ENCODE measurements at regions not wholly inside any gene's neighbourhood (a gene's known extent, or its start where the extent isn't known, plus 50 kb on each side); places are given as distances from the start of the nearest gene placed in this dataset.

DNA sequence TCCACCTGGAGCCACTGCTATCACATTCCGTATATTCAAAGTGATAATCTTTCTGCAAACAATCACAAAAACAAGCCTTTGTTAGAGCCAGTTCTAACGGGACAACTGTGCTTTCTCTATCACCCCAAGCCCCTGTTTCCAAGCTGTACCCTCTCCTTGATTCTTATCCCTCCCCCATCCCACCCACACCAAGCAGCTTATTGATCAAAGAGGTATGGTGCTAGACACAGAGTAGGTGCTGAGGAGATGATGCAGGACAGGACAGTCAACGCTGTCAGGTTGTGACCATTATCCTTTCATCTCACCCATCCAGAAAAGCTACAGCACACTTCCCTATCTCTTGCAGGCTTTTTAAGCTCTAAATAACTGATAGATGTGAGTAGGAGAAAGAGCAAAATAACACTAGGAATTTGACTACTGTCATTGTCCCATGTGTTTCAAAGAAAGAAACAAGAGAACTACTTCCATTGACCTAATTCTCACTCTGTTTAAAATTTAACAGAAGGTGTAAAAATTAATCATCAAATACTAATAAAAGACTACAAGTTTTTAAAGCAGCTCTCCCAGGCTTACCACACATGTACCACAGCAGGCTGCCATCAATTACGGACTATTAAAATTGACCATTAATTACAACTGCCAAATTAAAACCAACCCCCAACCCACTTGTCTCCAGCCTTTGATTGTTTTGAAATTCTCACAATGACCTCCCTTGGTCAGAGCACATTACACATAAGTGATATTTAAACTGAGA is 94.3 kb downstream of the ELAPOR2 start:
- Mint-ChIP-seq H3K4me1 (no peaks in the 10 kb centered on the region), H3K36me3 (no peaks in the 10 kb centered on the region), H3K4me3 (no peak overlapping the region), H3K9me3 (no peaks in the 10 kb centered on the region), H3K27me3 (peaks cover 4% of the 10 kb centered on the region), H3K27ac (no peak overlapping the region)
- DNase-seq: no peak
- POLR2A ChIA-PET: no interaction called here
- ATAC-seq (ENCODE audit: low read depth): no peak

DNA sequence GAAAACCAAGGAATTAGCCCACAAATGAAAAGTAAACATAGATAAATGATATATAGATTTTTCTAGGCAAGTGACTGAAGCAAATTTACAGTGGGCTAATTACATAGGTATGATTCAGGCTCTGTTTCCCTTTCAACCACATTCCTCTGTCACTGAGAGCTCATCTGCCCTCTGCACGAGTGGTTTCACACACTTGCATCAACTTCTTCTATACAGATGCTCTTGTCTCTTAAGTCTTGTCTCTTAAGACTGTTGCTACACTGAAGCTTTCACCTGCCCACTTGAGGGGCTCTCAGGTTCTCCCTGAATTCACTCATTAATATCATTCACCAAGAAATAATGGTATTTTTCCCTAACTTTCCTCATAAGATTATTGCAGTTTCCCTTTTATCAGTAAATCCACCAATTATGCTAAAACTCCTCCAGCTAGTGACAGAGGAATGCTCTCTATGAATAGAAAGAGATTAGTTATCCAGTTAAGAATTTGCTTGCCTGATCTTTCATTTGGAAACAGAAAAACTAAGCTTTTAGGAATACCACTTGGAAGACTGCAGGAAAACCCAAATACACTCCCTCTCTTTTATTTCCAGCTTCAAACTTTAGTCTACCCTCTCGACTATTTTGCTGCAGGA is 95.7 kb downstream of the ELAPOR2 start:
- H3K27ac Mint-ChIP-seq: no peak overlapping the region
- POLR2A ChIA-PET: no interaction called here

DNA sequence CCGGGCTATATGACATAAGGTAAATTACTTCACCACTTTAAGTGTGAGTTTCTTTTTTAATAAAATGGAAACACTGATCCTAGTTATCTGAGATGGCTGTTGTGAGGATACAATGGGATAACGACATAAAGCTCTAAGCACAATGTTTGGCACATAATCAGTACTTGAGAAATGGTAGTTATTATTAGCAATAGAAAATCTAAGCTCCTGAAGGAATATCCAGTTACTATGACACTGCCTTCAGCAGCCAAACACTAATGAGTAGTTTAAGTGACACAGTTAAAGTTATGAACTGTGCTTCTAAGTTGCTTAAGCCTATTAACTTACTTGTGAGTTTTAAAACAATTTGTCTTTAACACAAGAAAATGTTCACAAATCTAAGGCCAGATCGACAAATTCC is 96.8 kb downstream of the ELAPOR2 start:
- POLR2A ChIA-PET: no interaction called here
- Mint-ChIP-seq H3K9me3 (no peaks in the 10 kb centered on the region), H3K4me3 (no peak overlapping the region), H3K4me1 (no peaks in the 10 kb centered on the region), H3K27ac (no peak overlapping the region), H3K36me3 (no peaks in the 10 kb centered on the region), H3K27me3 (peaks cover 4% of the 10 kb centered on the region)
- no peak for DNase-seq
- ATAC-seq (ENCODE audit: low read depth): no peak

More for the DNA sequence above, 95.7 kb downstream of the ELAPOR2 start:
- ATAC-seq (ENCODE audit: low read depth): no peak
- no peaks in the 10 kb centered on the region for H3K4me1 Mint-ChIP-seq
- H3K9me3 Mint-ChIP-seq: no peaks in the 10 kb centered on the region
- no peak overlapping the region for H3K4me3 Mint-ChIP-seq
- H3K36me3 Mint-ChIP-seq: no peaks in the 10 kb centered on the region
- H3K27me3 Mint-ChIP-seq: peaks cover 4% of the 10 kb centered on the region
- no peak for DNase-seq

DNA sequence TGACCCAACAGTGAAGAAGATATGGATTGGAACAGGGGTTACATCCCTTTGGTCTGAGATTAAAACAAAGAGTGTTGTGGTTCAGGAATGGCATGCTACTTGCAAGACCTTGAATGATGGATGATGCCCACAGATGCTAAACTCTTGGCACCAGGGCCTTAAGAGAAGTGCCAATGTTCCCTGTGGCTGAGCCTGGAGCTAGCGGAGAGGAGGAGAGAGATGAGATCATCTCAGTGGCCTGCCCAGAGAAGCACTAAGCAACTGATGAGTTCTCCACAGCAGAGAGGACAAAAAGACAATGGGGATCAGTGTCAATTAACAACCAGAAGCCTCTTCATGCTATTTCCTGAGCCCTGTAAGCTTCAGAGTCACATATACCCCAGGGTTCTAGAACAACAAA is 97.8 kb downstream of the ELAPOR2 start:
- Mint-ChIP-seq H3K4me1 (no peaks in the 10 kb centered on the region), H3K27ac (no peak overlapping the region), H3K36me3 (no peaks in the 10 kb centered on the region), H3K27me3 (peaks cover 4% of the 10 kb centered on the region), H3K4me3 (no peak overlapping the region), H3K9me3 (no peaks in the 10 kb centered on the region)
- POLR2A ChIA-PET: no interaction called here
- ATAC-seq (ENCODE audit: low read depth) (no peak), DNase-seq (no peak)

DNA sequence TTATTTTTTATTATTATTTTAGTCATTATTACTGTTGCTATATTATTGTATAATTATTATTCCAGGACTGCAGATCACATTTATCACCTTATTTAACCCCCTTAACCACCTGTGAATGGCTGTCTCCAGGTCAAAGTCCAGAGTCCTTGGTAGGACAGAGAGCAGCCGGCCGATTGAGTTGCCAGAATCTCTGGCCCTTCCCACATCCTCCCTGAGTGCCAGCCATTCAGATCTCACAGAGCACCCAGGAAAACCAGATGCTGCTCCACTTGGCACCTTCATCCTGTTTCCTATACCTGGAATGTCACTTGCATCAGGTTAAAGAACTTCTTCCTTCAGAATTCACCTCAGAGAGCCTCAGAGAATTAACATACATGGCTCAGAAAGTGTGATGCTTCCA is 101.1 kb downstream of the ELAPOR2 start:
- H3K4me3 Mint-ChIP-seq: no peak overlapping the region
- ATAC-seq (ENCODE audit: low read depth): no peak

DNA sequence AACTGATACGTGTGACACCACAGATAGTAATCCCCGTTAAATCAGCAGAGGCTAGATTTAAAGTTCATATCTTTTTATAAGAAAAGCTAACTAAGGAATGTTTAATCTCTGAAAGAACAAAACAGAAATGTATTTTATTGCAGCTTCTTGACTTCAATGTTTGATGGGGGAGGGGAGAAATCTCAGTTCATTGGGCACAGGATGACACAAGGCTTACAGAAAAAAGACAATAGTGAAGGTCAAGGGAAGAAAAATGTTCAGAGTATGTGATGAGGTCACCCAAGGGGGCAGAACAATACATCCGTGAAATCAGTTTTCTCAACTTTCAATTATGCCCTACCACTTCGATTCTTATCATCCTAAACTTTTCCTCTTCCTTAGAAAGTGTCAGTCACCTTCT is 102.9 kb downstream of the ELAPOR2 start:
- no peak overlapping the region for H3K27ac Mint-ChIP-seq
- no peak for ATAC-seq (ENCODE audit: low read depth)
- no peaks in the 10 kb centered on the region for H3K9me3 Mint-ChIP-seq
- POLR2A ChIA-PET: no interaction called here
- DNase-seq: no peak
- H3K4me1 Mint-ChIP-seq: peaks cover 1% of the 10 kb centered on the region
- H3K36me3 Mint-ChIP-seq: no peaks in the 10 kb centered on the region
- no peak overlapping the region for H3K4me3 Mint-ChIP-seq
- peaks cover 2% of the 10 kb centered on the region for H3K27me3 Mint-ChIP-seq

More for the DNA sequence above, 101.1 kb downstream of the ELAPOR2 start:
- H3K36me3 Mint-ChIP-seq: no peaks in the 10 kb centered on the region
- POLR2A ChIA-PET: no interaction called here
- DNase-seq: no peak
- peaks cover under 1% of the 10 kb centered on the region for H3K4me1 Mint-ChIP-seq
- no peaks in the 10 kb centered on the region for H3K9me3 Mint-ChIP-seq
- peaks cover under 1% of the 10 kb centered on the region for H3K27me3 Mint-ChIP-seq
- H3K27ac Mint-ChIP-seq: no peak overlapping the region

DNA sequence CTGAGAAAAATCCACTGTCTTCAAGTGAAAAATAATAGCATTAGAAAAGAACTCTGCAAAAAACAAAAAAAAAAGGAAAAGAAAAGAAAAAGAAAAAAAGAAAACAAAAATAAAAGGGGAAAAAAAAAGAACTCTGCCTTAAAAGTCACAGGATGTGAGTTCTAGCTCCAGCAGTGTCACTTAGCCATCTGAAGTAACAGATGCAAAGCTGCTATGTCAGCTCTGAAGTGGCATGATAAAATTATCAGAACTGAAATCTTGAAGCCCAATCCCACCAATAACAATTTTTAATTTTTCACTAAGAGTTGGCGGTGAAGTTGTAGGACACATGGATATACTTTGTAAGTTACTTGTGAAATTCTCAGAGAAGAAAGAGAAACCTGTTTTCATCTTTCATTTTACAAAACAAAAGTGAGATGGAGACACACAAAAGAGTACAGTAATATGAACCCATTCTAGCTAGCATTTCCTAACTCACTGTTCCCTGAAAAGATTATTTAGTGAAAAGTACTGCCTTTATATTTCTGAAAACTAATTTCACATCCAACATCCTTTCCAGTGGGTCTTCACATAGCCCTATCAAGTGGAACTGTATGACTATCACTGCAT is 103.5 kb downstream of the ELAPOR2 start:
- no peaks in the 10 kb centered on the region for H3K36me3 Mint-ChIP-seq
- H3K4me1 Mint-ChIP-seq: peaks cover 1% of the 10 kb centered on the region
- no peaks in the 10 kb centered on the region for H3K9me3 Mint-ChIP-seq
- POLR2A ChIA-PET: no interaction called here
- peaks cover 2% of the 10 kb centered on the region for H3K27me3 Mint-ChIP-seq
- no peak overlapping the region for H3K4me3 Mint-ChIP-seq
- DNase-seq (no peak), ATAC-seq (ENCODE audit: low read depth) (no peak)
- no peak overlapping the region for H3K27ac Mint-ChIP-seq

DNA sequence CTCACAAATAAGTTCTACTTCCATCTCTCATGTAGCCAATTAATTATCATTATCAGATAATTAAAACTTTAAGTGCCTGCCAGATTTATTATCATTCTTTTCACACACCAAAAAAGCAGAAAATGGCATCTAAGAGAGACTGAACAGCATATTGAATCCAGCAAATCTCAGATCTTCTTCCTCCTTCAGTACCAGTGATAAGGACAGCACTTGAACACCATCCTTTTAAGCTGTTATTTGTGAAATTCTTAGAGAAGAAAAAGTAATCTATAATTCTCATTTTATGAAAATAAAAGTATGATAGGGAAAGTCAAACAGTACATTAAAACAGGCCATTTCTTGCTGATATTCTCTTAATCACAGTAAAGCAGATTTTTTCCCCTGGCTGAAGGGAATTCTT is 104.5 kb downstream of the ELAPOR2 start:
- POLR2A ChIA-PET: no interaction called here
- Mint-ChIP-seq H3K27me3 (peaks cover 2% of the 10 kb centered on the region), H3K4me1 (peaks cover 1% of the 10 kb centered on the region), H3K36me3 (no peaks in the 10 kb centered on the region), H3K9me3 (no peaks in the 10 kb centered on the region), H3K27ac (no peak overlapping the region), H3K4me3 (no peak overlapping the region)
- DNase-seq (no peak), ATAC-seq (ENCODE audit: low read depth) (no peak)

DNA sequence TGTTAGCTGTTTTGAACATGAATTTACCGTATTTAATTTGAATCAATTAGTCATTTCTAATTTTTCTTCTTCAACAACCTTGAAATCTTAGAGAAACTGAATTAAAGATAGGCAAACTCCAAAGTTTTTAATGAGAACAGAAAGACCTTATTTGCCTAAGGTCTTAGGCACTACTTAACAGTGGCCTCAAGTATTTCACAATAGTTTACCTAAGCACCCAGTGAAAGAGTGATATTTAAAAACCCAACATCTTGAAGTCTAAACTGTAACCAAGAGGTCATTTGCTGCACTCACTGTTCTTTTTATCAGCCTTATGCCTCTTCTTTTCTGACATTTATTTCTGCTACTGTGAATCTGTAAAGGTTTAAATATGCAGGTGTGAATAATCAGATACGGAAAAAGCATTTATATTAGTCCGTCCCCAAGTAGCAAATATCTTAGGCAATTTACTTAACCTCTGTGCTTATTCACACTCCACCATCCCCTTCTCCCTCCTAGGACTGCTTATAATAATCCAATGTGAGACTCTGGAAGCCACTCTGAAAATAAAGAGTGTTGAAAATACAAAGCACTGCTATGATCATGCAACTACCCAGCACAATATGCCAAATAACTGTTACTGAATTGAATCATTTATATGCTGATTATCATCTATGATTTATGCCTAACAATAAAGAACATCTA is 105.7 kb downstream of the ELAPOR2 start:
- Mint-ChIP-seq H3K9me3 (no peaks in the 10 kb centered on the region), H3K4me3 (no peak overlapping the region), H3K36me3 (no peaks in the 10 kb centered on the region), H3K27me3 (peaks cover 2% of the 10 kb centered on the region), H3K4me1 (peaks cover 1% of the 10 kb centered on the region), H3K27ac (no peak overlapping the region)
- POLR2A ChIA-PET: no interaction called here
- no peak for ATAC-seq (ENCODE audit: low read depth)
- DNase-seq: no peak

DNA sequence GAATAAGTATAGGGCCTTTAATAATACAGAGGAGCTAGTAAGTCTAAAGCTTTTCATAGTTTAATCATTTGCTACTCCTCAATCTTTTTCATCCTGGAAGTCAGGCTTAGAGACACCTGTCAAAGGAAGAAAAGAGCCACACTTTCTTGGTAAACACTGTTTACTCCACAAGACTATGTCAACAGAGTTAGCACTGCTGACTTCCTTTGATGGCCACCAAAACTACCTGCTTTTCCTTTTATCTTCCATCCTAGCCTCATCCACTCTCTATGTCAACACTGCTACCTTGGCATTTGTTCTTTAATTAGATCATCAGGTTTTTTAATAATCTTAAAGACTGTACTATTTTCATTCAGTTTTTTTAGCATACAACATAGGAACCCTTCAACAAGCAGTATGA is 106.2 kb downstream of the ELAPOR2 start:
- Mint-ChIP-seq H3K27ac (no peak overlapping the region), H3K9me3 (no peaks in the 10 kb centered on the region), H3K36me3 (no peaks in the 10 kb centered on the region), H3K4me3 (no peak overlapping the region), H3K4me1 (peaks cover 1% of the 10 kb centered on the region), H3K27me3 (peaks cover 2% of the 10 kb centered on the region)
- POLR2A ChIA-PET: no interaction called here
- DNase-seq (no peak), ATAC-seq (ENCODE audit: low read depth) (no peak)

DNA sequence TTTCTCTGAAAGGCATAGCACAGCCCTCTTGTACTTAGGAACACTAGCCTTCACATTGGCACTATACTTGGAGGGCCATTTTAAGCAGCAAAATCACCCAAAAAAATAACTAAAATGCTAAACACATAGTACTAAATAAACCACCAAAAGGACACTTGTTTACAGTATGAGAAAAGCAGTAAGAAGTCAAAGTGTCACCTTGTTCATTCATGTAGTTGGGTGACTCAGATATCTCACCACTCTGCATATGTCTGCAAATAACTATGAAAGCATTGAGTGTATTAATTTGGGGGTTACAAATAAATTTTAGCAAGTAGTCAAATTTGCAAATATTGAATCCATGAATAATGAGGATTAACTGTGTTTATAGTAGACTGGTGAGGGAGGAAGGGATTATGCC is 107.6 kb downstream of the ELAPOR2 start:
- DNase-seq: no peak
- Mint-ChIP-seq H3K9me3 (no peaks in the 10 kb centered on the region), H3K27ac (no peak overlapping the region), H3K4me3 (no peak overlapping the region), H3K36me3 (no peaks in the 10 kb centered on the region), H3K4me1 (peaks cover 1% of the 10 kb centered on the region), H3K27me3 (peaks cover 2% of the 10 kb centered on the region)
- no peak for ATAC-seq (ENCODE audit: low read depth)
- POLR2A ChIA-PET: no interaction called here

DNA sequence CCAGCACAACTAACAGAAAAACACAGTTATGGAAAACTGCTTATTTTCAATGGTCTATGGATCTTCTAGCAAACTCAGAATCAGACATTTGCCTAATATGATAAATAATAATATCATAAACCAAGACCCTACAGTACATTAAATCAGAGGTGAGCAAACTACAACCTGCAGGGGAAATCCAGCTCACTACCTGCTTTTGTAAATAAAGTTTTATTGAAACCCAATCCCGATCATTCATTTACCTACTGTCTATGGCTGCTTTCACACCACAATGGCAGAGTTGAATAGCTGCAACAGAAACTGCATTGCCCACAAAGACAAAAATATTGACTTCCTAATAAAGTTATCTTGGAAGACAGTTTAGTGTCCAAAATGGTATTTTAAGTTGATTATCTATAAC is 108.5 kb downstream of the ELAPOR2 start:
- H3K27me3 Mint-ChIP-seq: peaks cover 2% of the 10 kb centered on the region

DNA sequence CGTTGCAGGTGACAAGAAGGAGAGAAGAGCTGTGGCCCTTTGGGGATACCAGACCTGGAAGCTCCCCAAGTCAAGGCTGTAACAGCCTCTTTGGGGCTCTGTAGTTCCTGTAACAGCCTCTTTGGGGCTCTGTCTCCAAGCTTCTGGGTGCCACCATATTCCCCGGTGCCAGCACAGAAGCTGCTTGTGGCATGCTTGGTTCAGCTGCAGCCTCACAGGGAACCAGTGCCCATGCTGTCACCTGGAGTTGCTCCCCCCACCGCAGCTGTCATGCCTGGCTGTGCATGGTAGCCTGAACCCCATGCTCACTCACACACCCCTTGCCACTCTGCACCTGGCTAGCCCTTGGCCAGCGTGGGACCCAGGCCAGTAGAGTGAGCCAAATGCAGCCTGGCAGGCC is 109.1 kb downstream of the ELAPOR2 start:
- DNase-seq (no peak), ATAC-seq (ENCODE audit: low read depth) (no peak)
- Mint-ChIP-seq H3K9me3 (no peaks in the 10 kb centered on the region), H3K4me3 (no peak overlapping the region), H3K36me3 (no peaks in the 10 kb centered on the region), H3K27me3 (peaks cover 2% of the 10 kb centered on the region), H3K4me1 (peaks cover 1% of the 10 kb centered on the region), H3K27ac (no peak overlapping the region)
- POLR2A ChIA-PET: no interaction called here

More for the DNA sequence above, 108.5 kb downstream of the ELAPOR2 start:
- H3K4me3 Mint-ChIP-seq: no peak overlapping the region
- no peaks in the 10 kb centered on the region for H3K36me3 Mint-ChIP-seq
- no peaks in the 10 kb centered on the region for H3K9me3 Mint-ChIP-seq
- DNase-seq: no peak
- no peak for ATAC-seq (ENCODE audit: low read depth)
- POLR2A ChIA-PET: no interaction called here
- peaks cover 1% of the 10 kb centered on the region for H3K4me1 Mint-ChIP-seq
- no peak overlapping the region for H3K27ac Mint-ChIP-seq
